ENCODE measurements at regions not wholly inside any gene's neighbourhood (a gene's known extent, or its start where the extent isn't known, plus 50 kb on each side); places are given as distances from the start of the nearest gene placed in this dataset.

GRCh38 chr14:62082779-62083178, 320.6 kb downstream of the SNAPC1 start:
- DNase-seq (no peak), ATAC-seq (ENCODE audit: low read depth) (no peak)
- intact Hi-C loops (cut with micrococcal nuclease): no loop called here
- Histone ChIP-seq H2AK5ac (ENCODE audit: low read depth, low read length) (no peak overlapping the region), H3K9ac (ENCODE audit: low read depth, low read length) (no peak overlapping the region), H3K4ac (ENCODE audit: low read depth, low read length) (no peak overlapping the region), H2AFZ (replicated peaks; ENCODE audit: low read length, poor library complexity) (no peak overlapping the region), H4K20me1 (ENCODE audit: insufficient read depth, low read length) (no peaks in the 10 kb centered on the region), H3K56ac (ENCODE audit: extremely low read depth, insufficient read depth, low read length) (no peak overlapping the region), H3K27me3 (ENCODE audit: control insufficient read depth, insufficient read depth, low read length) (no peaks in the 10 kb centered on the region), H2BK120ac (ENCODE audit: low read depth, low read length) (no peak overlapping the region), H3K18ac (ENCODE audit: low read depth, low read length) (no peak overlapping the region), H2AK9ac (replicated peaks; ENCODE audit: low read depth, low read length, poor library complexity) (no peak overlapping the region), H4K91ac (ENCODE audit: insufficient read depth, low read depth, low read length) (no peak overlapping the region), H3K79me1 (ENCODE audit: low read depth in 1 of 2, low read length in 2 of 2) (no peaks in the 10 kb centered on the region; a peak in 1 of 4 replicates), H3K36me3 (ENCODE audit: control insufficient read depth, insufficient read depth, low read length) (no peaks in the 10 kb centered on the region), H3K4me1 (ENCODE audit: control insufficient read depth, insufficient read depth, low read length) (no peaks in the 10 kb centered on the region), H2BK20ac (ENCODE audit: low read depth, low read length) (no peak overlapping the region), H2BK15ac (ENCODE audit: low read depth, low read length) (no peak overlapping the region), H3K4me2 (ENCODE audit: low read depth, low read length) (no peak overlapping the region), H4K5ac (ENCODE audit: low read depth, low read length) (no peak overlapping the region), H2BK5ac (ENCODE audit: low read depth, low read length, poor library complexity, severe bottlenecking) (no peak overlapping the region), H3K14ac (replicated peaks; ENCODE audit: low read depth, low read length) (no peak overlapping the region), H3K9me3 (ENCODE audit: control insufficient read depth, insufficient read depth, low read length) (peaks cover 2% of the 10 kb centered on the region; the same call in 1 of the 2 replicates), H3K9me1 (ENCODE audit: insufficient read depth, low read length) (peaks cover 3% of the 10 kb centered on the region; the same call in 1 of the 2 replicates), H4K8ac (ENCODE audit: low read depth in 2 of 2, low read length in 2 of 2) (no peak overlapping the region), H3K23ac (ENCODE audit: low read depth, low read length) (no peak overlapping the region), H3K27ac (ENCODE audit: insufficient read depth, low read length) (no peak overlapping the region), H3K4me3 (ENCODE audit: insufficient read depth, low read depth, low read length) (no peak overlapping the region)
- CTCF ChIA-PET: interaction anchor here (0.6 to 0.7 kb wide), 2 partner anchors 434 to 1299 kb away, joined by 3 to 5 read pairs; no protein-coding TSS in a partner anchor
- TF ChIP-seq NFE2L2 (IDR thresholded peaks at IDR 0.05; ENCODE audit: low read depth, low read length) (no peak), RCOR1 (IDR thresholded peaks at IDR 0.05; ENCODE audit: insufficient replicate concordance, low read length) (no peak), RAD21 (IDR thresholded peaks at IDR 0.05; ENCODE audit: low read length) (no peak), CHD1 (IDR thresholded peaks at IDR 0.05; ENCODE audit: low read depth, low read length) (no peak), MXI1 (IDR thresholded peaks at IDR 0.05; ENCODE audit: borderline replicate concordance, low read depth, low read length) (no peak), SMC3 (IDR thresholded peaks at IDR 0.05; ENCODE audit: low read depth, low read length) (no peak)
- BruUV-seq (replicated peaks): no TSS peak
- WGBS, 2 experiments (ENCODE audit: extremely low coverage in 2 of 2, insufficient read length in 1 of 2): no CpG with 5 or more reads among the region's 6 CpGs
- POLR2A ChIA-PET (ENCODE audit: unreplicated experiment): no interaction called here
- dilution Hi-C loops (cut with HindIII; ENCODE audit: low sequenced_read_pairs, unreplicated experiment): no loop called here
- in situ Hi-C loops (cut with MboI; ENCODE audit: low sequenced_read_pairs): no loop called here

Data from IMR-90 (cell line).